Smooth muscle cell (in vitro differentiated cells): ENCODE measurements at regions not wholly inside any gene's neighbourhood (a gene's known extent, or its start where the extent isn't known, plus 50 kb on each side); places are given as distances from the start of the nearest gene placed in this dataset.
A peak's percentile ranks its signal among the peaks of the same experiment; 100 is the strongest.

ENCODE experiments used
- DNase-seq: peaks from one replicate; lab custom pipeline; 2025; ENCODE audit not compliant: unreplicated experiment; lab: John Stamatoyannopoulos, UW
- H2AFZ ChIP-seq: fragments of 200-600 bp; sonication (generic); 2 replicates; pipeline ENCODE4 v1.6.0; 2016; ENCODE audit warnings: antibody characterized with exemption, low read depth, mild to moderate bottlenecking
- H3F3A ChIP-seq: fragments of 200-600 bp; sonication (generic); 2 replicates; pipeline ENCODE4 v1.6.0; 2017; ENCODE audit warnings: antibody characterized with exemption, low read depth
- H3K27ac ChIP-seq: fragments of 200-600 bp; sonication (generic); 2 replicates; pipeline ENCODE4 v1.5.1; 2016; ENCODE audit warnings: low read depth, mild to moderate bottlenecking
- H3K27me3 ChIP-seq: fragments of 200-600 bp; sonication (generic); 2 replicates; pipeline ENCODE4 v1.6.1; 2016; ENCODE audit warnings: low read depth, mild to moderate bottlenecking
- H3K36me3 ChIP-seq: fragments of 200-600 bp; sonication (generic); 2 replicates; pipeline ENCODE4 v1.5.1; 2016; ENCODE audit warnings: low read depth
- H3K4me1 ChIP-seq: fragments of 200-600 bp; sonication (generic); 2 replicates; pipeline ENCODE4 v1.5.1; 2016; ENCODE audit warnings: low read depth
- H3K4me2 ChIP-seq: fragments of 200-600 bp; sonication (generic); 2 replicates; pipeline ENCODE4 v1.6.0; 2016; ENCODE audit warnings: mild to moderate bottlenecking
- H3K4me3 ChIP-seq: fragments of 200-600 bp; sonication (generic); 2 replicates; pipeline ENCODE4 v1.5.1; 2016; ENCODE audit warnings: mild to moderate bottlenecking
- H3K79me2 ChIP-seq: fragments of 200-600 bp; sonication (generic); 2 replicates; pipeline ENCODE4 v1.6.0; 2016; ENCODE audit warnings: low read depth, mild to moderate bottlenecking
- H3K9ac ChIP-seq: fragments of 200-600 bp; sonication (generic); 2 replicates; pipeline ENCODE4 v1.6.0; 2016; ENCODE audit warnings: low read depth
- H3K9me3 ChIP-seq: fragments of 200-600 bp; sonication (generic); replicated peaks from 2 replicates; pipeline ENCODE4 v1.5.1; 2016; ENCODE audit warnings: low read depth
- H4K20me1 ChIP-seq: fragments of 200-600 bp; sonication (generic); 2 replicates; pipeline ENCODE4 v1.6.0; 2016; ENCODE audit warnings: low read depth
- WGBS: methylation state at CpG from one replicate; pipeline ENCODE4 v1.1.7; 2016; ENCODE audit warnings: low lambda C conversion rate; 5-methylcytosine and 5-hydroxymethylcytosine counted together
- TF ChIP-seq, protein P1 (sequence below): fragments of 200-600 bp; sonication (generic); IDR thresholded peaks from 2 replicates; pipeline ENCODE4 v1.5.1; 2017; ENCODE audit warnings: borderline replicate concordance, mild to moderate bottlenecking, antibody characterized with exemption; ENCODE audit not compliant: insufficient read depth, poor library complexity, severe bottlenecking

DNA sequence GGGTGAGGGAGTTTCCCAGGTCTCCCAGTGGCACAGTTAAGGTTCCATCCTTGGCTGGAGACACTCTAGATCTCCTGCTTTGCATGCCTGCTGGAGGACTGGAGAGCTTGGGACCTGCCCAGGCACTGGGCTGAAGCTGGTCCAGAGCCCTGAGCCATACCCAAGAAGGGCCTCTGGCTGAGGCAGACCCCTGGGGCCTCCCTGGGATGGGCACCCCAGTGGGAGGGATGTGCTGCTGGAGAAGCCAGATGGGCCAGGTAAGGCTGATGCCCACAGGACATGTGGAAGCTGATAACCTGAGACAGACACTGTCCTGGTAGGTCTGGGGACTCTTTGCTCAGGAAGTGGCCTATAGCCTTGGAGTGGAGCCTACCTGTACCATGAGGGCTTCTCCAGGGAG lies 160.7 kb downstream of the TFCP2L1 start:
- Histone ChIP-seq H3K4me3 (no peak overlapping the region), H3K9ac (no peak overlapping the region), H3K9me3 (no peaks in the 10 kb centered on the region), H3F3A (no peaks in the 10 kb centered on the region), H4K20me1 (no peaks in the 10 kb centered on the region), H3K79me2 (no peaks in the 10 kb centered on the region), H3K36me3 (no peaks in the 10 kb centered on the region), H2AFZ (no peak overlapping the region), H3K4me2 (no peak overlapping the region), H3K27me3 (peaks cover 31% of the 10 kb centered on the region), H3K27ac (no peak overlapping the region), H3K4me1 (no peaks in the 10 kb centered on the region)
- DNase-seq = no peak
- TF ChIP-seq, protein P1, sequence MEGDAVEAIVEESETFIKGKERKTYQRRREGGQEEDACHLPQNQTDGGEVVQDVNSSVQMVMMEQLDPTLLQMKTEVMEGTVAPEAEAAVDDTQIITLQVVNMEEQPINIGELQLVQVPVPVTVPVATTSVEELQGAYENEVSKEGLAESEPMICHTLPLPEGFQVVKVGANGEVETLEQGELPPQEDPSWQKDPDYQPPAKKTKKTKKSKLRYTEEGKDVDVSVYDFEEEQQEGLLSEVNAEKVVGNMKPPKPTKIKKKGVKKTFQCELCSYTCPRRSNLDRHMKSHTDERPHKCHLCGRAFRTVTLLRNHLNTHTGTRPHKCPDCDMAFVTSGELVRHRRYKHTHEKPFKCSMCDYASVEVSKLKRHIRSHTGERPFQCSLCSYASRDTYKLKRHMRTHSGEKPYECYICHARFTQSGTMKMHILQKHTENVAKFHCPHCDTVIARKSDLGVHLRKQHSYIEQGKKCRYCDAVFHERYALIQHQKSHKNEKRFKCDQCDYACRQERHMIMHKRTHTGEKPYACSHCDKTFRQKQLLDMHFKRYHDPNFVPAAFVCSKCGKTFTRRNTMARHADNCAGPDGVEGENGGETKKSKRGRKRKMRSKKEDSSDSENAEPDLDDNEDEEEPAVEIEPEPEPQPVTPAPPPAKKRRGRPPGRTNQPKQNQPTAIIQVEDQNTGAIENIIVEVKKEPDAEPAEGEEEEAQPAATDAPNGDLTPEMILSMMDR = no peak

DNA sequence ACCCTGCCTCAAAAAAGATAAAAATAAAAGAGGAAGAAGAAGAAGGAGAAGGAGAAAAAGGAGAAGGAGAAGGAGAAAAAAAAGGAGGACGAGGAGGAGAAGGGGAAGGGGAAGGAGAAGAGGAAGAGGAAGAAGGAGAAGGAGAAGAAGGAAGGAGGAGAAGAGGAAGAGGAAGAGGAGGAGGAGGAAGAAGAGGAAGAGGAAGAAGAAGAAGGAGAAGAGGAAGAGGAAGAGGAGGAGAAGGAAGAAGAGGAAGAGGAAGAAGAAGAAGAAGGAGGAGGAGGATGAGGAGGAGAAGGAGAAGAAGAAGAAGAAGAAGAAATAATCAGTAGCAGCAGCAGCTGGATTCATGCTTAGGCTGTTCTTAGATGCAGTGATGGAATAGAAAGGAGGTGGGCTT lies 159.7 kb downstream of the TFCP2L1 start:
- Histone ChIP-seq H3K79me2 (no peaks in the 10 kb centered on the region), H3K4me2 (no peak overlapping the region), H3K9me3 (no peaks in the 10 kb centered on the region), H2AFZ (no peak overlapping the region), H3K9ac (no peak overlapping the region), H3K4me3 (no peak overlapping the region), H3K27ac (no peak overlapping the region), H3K4me1 (no peaks in the 10 kb centered on the region), H3K36me3 (no peaks in the 10 kb centered on the region), H3F3A (no peaks in the 10 kb centered on the region), H4K20me1 (no peaks in the 10 kb centered on the region), H3K27me3 (peaks cover 31% of the 10 kb centered on the region)
- DNase-seq = no peak
- TF ChIP-seq, protein P1 = no peak
- 70% methylated on average over 1 of the region's 1 CpG for WGBS

DNA sequence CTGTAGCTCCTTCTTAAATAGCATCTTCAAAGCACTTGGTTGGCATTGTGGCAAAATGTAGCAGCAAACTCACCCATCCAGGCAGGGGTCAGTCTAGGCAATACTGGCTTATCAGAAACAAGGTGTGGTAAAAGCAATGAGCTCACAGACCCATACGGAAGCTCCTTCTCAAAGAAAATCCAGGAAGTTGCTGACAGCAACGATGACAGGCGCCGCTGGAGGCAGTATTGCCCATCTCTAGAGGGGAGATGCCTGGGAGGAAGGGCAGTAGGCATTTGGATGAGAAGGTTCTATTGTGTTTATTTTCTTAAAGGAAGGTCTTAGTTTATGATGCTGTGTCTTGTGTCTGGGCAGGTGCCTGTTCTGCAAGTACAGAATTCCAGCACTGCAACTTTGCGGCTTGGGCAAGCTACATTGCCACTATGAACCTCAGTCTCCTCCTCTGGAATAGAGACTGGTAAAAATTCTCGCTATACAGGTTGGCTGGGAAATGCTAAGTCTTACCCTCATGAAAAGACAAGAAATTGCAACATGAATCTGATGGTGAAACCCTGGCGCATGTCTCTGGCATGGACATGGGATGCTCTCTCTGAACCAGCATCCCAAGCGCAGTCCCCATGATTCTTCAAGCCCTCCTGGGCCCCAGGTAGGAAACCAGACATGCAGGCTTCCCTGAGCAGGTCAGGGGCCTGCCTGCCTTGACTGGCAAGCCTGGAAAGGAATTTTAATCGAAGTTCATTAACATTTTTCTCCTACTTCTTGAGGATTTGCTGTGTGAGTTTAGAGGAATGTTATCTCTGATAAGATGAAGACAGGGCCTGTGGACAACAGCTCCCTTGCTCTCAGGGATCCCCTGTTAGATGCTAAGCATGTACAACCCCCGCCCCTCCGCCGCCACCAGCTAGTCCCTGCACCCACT lies 156.0 kb downstream of the TFCP2L1 start:
- H2AFZ ChIP-seq = no peak overlapping the region
- no peak overlapping the region for H3K4me3 ChIP-seq
- no peak for DNase-seq
- H3K27ac ChIP-seq = no peak overlapping the region
- H3F3A ChIP-seq = no peaks in the 10 kb centered on the region
- no peak overlapping the region for H3K4me2 ChIP-seq
- no peaks in the 10 kb centered on the region for H3K4me1 ChIP-seq
- H3K27me3 ChIP-seq = peaks cover 18% of the 10 kb centered on the region
- TF ChIP-seq, protein P1 = peak; percentile 54
- H4K20me1 ChIP-seq = no peaks in the 10 kb centered on the region
- H3K36me3 ChIP-seq = no peaks in the 10 kb centered on the region
- H3K9ac ChIP-seq = no peak overlapping the region
- 52% methylated on average over 12 of the region's 12 CpGs for WGBS
- no peaks in the 10 kb centered on the region for H3K9me3 ChIP-seq
- H3K79me2 ChIP-seq = no peaks in the 10 kb centered on the region

DNA sequence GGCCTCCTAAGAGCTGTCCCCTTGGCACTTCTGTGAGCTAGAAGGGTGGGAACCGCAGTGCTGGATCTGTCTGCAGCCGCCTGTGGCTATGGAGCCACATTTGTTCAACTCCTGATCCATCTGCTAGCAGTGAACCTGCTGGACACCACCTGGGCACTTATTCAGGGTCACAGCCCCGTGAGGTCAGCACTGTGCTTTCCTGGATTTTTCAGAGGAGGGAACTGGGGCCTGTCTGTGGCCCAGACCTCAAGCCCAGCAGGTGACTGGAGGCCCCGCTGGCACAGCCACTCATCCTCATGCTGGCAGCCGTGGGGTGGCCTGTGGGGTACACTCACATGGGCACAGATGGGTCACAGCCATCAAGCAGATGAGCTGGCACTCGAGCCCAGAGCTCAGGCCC lies 155.3 kb downstream of the TFCP2L1 start:
- 82% methylated on average over 6 of the region's 6 CpGs for WGBS
- no peak for DNase-seq
- H3K27ac ChIP-seq = no peak overlapping the region

More for the DNA sequence above, 155.3 kb downstream of the TFCP2L1 start:
- no peaks in the 10 kb centered on the region for H3F3A ChIP-seq
- H4K20me1 ChIP-seq = no peaks in the 10 kb centered on the region
- peaks cover 13% of the 10 kb centered on the region for H3K27me3 ChIP-seq
- H3K79me2 ChIP-seq = no peaks in the 10 kb centered on the region
- no peak overlapping the region for H3K9ac ChIP-seq
- H2AFZ ChIP-seq = no peak overlapping the region
- H3K9me3 ChIP-seq = no peaks in the 10 kb centered on the region
- no peaks in the 10 kb centered on the region for H3K36me3 ChIP-seq
- H3K4me1 ChIP-seq = no peaks in the 10 kb centered on the region
- H3K4me3 ChIP-seq = no peak overlapping the region
- H3K4me2 ChIP-seq = no peak overlapping the region
- TF ChIP-seq, protein P1 = no peak
